Sigmoid colon (tissue), 3 donors: ENCODE measurements at regions not wholly inside any gene's neighbourhood (a gene's known extent, or its start where the extent isn't known, plus 50 kb on each side); places are given as distances from the start of the nearest gene placed in this dataset.

Experiments
- POLR2A ChIP-seq, 2 donors: fragments of 450-650 bp; IDR thresholded peaks; one replicate each; pipeline ENCODE4 v1.6.1; 2016; ENCODE audit warnings: antibody characterized with exemption in 2 of 2, mild to moderate bottlenecking in 2 of 2, moderate library complexity in 2 of 2
- TF ChIP-seq, protein P1 (sequence below), 4 experiments: fragments of 450-650 bp in 3 of 4; fragments of 200-600 bp in 1 of 4; IDR thresholded peaks; one replicate each; pipeline ENCODE4 v1.5.1; 2016 to 2019; ENCODE audit warnings: antibody characterized with exemption in 4 of 4, mild to moderate bottlenecking in 3 of 4, moderate library complexity in 2 of 4

DNA sequence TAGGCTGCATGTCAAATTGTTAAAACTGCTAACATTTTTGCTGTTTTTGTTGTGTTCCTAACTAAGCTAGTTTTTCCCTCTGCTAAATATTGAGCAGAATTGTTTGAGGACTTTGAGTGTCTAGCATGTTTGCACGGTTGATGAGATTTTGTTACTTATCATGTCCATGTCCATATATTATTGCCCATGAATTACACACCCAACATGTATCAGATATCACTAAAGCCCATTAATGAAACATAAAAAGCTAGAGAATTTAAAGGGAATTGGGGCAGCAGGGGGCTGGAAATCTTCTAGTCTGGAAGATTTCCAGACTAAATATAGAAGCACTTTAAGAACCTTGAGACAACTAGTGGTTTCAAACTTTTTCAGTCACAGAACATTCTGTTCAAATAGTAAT lies 197.7 kb downstream of the SNX10 start:
- TF ChIP-seq, protein P1, sequence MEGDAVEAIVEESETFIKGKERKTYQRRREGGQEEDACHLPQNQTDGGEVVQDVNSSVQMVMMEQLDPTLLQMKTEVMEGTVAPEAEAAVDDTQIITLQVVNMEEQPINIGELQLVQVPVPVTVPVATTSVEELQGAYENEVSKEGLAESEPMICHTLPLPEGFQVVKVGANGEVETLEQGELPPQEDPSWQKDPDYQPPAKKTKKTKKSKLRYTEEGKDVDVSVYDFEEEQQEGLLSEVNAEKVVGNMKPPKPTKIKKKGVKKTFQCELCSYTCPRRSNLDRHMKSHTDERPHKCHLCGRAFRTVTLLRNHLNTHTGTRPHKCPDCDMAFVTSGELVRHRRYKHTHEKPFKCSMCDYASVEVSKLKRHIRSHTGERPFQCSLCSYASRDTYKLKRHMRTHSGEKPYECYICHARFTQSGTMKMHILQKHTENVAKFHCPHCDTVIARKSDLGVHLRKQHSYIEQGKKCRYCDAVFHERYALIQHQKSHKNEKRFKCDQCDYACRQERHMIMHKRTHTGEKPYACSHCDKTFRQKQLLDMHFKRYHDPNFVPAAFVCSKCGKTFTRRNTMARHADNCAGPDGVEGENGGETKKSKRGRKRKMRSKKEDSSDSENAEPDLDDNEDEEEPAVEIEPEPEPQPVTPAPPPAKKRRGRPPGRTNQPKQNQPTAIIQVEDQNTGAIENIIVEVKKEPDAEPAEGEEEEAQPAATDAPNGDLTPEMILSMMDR (IDR thresholded peaks at IDR 0.05) = no peak
- no peak for TF ChIP-seq POLR2A (IDR thresholded peaks at IDR 0.05)
